ENCODE measurements at regions not wholly inside any gene's neighbourhood (a gene's known extent, or its start where the extent isn't known, plus 50 kb on each side); places are given as distances from the start of the nearest gene placed in this dataset.
"Not testable (repeated sequence)": the region's sequence is repeated elsewhere in the genome, so short reads cannot be mapped to it uniquely, and the experiment has no call there.

DNA sequence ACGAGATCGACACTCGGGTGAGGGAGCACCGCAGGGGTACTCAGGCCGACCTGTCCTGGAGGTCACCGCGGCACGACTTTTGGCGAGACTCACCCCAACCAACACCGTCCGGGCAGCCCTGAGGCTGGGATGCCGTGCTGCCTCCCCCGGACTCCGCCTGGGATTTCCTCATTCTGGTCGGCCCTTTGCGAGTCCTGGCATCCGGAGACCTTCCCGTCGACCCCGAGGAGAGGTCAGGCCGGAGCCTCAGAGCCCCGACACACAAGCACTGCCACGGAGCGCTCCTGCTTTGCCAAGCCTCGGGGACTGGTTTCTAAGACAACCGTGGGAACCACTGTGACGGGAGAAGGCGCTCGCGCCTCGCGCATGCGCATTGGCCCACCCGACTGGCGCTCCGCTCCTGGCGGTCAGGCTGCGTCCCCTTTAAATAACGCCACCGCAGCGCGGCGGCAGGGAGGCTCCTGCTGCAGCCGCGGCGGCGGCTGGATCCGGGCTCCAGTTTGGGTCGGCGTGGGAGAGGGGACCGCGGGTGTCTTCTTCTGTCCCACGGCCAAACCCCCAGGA is 166.4 kb upstream of the ZNF337 start:
- DNase-seq, result peak; percentile 92

DNA sequence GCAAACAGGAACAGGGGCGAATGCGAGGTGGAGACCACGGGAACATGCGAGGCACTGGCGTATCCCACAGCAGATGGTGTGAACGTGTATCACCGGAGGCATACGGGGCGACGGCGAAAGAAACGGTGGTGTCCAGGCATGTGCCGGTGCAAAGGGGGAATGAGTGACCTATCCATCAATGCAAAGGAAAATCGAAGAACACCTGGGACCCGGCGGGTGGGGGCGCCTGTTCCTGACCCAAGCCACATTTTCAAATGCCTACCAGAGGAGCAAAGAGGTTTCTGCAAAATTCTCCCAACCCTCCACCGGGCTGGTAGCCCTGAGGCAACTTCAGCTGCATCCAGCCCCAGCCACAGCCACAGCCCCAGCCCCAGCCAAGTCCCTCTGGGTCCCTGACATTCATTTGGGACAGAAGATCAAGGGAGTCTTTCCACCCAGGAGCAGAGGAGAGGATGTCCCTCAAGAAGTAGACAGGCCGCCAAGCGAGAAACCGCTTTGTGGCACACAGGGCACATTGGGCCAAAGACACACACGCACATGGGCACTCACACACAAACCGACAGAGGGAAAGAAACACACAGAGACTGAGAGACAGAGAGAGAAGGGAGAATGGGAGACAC is 164.0 kb upstream of the ZNF337 start:
- no peak for DNase-seq

DNA sequence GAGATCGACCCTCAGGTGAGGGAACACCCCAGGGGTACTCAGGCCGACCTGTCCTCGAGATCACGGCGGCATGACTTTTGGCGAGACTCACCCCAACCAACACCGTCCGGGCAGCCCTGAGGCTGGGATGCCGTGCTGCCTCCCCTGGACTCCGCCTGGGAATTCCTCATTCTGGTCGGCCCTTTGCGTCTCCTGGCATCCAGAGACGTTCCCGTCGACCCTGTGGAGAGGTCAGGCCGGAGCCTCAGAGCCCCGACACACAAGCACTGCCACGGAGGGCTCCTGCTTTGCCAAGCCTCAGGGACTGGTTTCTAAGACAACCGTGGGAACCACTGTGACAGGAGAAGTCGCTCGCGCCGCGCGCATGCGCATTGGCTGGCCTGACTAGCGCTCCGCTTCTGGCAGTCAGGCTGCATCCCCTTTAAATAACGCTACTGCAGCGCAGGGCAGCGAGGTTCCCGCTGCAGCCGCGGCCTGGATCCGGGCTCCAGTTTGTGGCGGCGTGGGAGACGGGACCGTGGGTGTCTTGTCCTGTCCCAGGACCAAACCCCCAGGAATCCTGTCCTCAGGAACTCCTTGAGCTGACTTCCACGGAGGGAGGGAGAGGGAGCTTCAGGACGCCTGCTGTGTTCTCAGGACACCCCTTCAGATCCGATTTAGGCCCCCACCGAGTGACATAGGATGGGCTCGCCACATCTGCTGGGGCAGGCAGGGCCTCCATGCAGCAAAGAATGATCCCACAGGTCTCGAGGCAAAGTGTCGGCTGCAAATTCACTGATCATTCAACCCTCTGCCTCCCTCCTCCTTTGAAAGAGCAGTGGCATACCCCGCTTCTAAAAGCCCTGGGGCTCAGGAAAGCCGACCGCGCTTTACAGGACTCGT is 163.2 kb upstream of the ZNF337 start:
- DNase-seq, result peak; percentile 48

DNA sequence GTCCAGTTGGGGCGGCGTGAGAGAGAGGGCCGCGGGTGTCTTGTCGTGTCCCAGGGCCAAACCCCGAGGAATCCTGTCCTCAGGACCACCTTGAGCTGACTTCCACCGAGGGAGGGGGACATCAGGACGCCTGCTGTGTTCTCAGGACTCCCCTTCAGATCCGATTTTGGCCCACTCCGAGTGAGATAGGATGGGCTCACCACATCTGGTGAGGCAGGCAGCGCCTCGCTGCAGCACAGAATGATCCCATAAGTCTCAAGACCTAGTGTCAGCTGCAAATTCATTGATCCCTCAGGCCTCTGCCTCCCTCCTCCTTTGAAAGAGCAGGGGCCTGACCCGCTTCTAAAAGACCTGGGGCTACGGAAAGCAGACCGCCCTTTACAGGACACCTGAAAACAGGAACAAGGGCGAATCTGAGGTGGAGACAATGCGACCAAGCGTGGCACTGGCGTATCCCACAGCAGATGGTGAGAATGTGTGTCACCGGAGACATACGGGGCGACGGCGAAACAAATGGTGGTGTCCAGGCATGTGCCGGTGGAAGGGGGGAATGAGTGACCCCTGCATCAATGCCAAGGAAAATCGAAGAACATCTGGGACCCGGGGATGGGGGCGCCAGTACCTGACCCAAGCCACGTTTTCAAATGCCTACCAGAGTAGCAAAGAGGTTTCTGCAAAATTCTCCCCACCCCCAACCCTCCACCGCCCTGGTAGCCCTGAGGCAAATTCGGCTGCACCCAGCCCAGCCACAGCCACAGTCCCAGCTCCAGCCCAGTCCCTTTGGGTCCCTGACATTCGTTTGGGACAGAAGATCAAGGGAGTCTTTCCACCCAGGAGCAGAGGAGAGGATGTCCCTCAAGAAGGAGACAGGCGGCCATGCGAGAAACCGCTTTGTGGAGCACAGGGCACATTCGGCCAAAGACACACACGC is 162.1 kb upstream of the ZNF337 start:
- DNase-seq, result no peak

DNA sequence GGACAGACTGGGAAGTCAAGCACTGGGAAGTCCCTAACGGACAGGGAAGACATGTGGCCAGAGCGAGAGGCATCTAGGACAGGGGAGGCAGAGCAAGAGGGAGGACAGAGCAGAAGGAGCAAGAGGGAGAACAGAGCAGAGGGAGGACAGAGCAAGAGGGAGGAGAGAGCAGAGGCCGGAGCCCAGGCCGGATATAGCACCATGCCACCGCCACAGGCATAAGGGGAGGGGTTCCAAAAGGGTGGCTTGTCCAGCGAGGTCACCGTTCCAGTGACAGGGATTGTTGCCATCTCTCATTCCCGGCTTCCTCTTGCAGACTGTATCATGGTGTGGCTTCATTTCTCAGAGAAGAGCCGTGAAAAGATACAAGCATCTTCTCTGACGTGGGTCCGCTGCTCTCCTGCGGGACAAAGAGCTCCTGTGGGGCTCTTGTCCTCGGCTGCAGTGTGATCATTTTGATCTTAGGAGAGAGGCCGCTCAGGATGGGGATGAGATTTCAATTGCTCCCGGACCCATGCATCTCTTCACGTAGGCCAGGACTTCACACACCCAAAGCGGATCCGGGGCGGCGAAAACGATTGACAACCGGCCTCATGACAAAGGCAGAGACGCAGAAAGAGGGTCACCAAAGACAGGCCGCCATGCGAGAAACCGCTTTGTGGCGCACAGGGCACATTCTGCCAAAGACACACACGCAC is 160.6 kb upstream of the ZNF337 start:
- not testable (repeated sequence) for DNase-seq

DNA sequence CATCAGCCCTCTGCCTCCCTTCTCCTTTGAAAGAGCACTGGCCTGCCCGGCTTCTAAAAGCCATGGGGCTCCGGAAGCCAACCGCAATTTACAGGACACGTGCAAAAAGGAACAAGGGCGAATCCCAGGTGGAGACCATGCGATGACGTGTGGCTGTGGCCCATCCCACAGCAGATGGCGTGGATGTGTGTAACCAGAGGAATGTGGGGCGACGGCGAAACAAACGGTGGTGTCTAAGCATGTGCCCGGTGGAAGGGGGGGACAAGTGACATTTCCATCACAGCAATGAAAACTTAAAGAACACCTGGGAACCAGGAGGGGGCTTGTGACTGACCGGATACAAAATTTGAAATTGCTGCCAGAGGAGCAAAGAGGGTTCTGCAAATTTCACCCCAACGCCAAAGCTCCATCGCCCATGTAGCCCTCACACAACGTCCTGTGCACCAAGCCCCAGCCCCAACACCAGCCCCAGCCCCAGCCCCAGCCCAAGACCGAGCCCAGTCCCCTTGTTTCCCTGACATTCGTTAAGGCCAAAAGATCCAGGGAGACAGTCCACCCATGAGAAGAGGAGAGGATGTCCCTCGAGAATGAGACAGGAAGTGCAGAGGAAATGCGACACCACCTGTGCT is 159.7 kb upstream of the ZNF337 start:
- no peak for DNase-seq

DNA sequence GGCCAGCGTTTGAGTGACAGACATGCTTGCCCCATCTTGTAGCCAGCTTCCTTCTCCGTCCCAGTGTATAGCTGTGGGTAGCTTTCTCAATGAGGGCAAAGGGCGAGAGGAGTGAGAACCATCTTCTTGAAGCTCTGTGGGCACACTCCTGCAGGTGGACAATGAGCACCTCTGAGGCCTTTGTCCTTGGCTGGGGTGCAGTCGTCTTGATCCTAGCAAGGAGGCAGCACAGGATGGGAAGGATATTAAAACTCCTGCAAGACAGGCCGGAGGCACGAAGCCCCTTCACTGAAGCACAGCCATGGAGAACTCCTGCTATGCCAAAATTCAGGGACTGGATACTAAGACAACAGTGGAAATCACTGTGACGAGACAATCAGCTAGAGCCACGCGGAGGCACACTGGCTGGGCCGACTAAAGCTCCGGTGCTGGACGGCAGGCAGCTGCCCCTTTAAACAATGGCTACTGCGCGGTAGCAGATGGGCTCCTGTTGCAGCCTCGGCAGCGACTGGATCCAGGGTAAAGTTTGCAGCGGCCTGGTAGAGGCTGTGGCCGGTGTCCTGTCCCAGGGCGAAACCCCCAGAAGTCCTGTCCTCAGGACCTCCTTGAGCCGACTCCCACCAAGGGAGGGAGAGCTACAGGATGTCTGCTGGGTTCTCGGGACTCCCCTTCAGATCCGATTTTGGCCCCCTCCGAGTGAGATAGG is 159.0 kb upstream of the ZNF337 start:
- DNase-seq, result not testable (repeated sequence)

DNA sequence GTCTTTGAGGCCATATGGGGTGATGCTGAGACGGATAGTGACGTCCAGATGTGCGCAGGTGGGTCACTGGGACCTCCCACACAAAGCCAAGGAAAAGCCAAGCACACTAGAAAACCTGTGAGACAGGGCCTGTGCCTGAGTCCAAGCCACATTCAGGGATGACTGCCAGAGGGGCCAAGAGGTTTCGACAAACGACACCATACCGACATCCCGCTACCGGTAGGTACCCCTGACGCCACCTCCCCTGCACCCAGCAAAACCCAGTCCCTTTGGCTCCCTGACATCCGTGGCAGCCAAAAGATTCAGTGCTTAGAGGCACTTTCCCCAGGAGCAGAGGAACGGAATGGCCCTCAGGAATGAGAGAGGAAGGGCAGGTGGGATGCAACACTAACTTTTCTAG is 158.0 kb upstream of the ZNF337 start:
- DNase-seq, result not testable (repeated sequence)

DNA sequence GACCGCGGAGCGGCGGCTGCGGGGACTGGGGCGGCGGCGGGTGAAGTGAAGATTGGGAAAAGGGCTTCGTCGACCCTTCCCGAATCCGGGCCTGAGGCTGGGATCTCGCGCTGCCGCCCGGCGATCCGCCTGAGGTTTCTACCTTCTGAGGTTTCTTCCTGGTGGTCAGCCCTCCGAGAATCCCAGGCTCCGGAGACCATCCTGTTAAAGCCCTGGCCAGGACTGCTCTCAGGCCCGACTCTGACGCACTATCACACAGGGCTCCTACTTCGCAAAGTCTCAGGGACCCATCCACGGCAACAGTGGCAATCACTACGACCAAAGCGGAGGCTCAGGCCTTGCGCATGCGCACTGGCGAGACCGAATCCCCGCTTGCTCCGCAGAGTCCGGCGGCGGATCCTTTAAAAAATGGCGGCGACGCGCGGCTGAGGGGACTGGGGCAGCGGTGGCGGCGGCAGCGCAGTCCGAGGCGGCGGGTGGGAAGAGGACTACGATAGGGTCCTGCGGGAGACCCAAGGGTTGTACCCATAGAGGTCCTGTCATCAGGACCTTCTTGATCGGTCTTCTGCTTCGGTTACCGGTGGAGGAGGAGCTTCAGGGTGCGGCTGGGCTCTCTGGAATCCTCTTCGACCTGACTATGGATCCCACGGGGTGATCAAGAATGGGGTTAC is 157.2 kb upstream of the ZNF337 start:
- peak; percentile 70 for DNase-seq

DNA sequence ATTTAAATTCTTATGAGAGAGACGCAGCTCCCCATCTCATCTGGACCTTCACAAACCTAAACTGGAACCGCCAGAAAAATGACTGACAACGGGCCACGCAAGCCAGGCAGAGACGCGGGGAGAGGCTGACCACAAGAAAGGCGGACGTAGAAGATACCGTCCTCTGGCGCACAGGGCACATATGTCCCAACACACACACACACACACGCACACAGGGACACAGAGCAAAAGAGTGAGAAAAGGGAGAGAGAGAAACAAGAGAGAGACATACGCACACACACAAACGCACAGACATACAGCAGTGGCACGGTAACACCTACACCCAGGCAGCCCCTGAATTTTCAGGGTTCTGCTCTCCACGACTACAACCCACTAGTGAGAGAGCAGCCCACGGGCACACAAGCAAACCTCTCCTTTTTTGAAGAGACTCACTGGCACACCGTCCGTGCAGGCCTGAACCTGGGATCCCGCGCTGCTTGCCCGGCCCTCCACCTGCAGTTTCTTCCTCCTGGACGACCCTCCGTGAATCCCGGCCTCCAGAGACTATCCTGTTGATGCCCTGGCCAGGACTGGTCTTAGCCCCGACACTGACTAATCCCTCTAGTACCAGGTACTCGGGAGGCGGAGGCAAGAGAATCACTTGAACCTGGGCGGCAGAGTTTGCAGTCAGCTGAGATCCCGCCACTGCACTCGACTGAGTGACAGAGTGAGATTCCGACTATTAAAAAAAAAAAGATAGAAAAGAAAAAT is 156.5 kb upstream of the ZNF337 start:
- not testable (repeated sequence) for DNase-seq

DNA sequence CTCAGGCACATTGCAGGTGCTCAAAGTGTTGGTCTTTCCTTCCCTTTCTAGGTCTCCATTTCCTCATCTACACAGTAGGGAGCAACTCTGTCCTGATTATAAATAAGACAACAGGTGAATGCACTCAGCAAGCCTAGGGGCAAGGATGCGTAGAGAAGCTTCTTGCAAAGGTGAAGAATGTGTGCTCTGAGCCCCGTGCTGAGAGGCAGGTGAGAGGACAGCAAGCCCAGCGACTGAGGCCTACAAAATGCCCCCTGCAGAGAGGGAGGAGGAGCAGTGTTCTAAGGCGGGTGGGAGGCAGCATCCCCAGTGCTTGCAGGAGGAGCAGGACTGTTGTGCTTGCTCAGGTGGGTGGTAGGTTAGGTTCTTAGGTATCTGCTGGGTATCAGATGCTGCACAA is 153.5 kb upstream of the ZNF337 start:
- DNase-seq, result not testable (repeated sequence)

DNA sequence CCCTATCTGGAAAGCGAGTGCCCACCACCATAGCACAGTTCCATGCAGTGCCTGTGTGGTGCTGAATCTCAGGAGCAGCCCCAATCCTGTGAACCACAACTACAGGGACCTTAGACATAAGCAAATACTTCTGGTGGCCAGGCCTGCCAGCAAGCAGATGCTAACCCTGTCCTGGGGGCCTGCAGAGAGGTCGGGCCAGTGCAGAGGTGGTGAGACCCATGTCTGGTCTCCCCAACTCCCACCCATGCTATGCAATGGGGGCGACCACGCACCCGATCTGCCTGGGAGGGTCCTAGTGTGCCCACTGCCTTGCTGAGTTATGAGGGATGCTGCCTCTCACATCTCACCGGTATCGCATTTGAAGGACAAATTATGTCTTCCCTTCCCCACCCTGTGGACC is 151.6 kb upstream of the ZNF337 start:
- no peak for DNase-seq

DNA sequence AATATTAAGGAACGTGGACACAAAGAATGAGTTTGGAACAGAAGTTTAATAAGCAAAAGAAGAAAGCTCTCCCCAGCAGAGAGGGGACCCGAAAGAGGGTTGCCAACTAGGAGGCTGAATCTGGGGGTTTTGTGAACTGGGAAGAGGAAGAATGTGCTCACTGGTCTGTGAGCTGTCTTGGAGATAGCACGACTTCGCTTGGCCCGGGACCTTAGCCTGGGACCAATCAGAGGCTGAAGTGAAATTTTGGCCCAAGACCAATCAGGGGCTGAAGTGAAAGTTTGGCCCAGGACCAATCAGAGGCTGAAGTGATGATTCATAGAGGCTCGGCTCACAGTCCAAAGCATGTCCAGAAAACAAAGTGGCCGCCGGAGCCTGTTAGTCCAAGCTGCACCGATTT is 148.0 kb upstream of the ZNF337 start:
- DNase-seq, result not testable (repeated sequence)

DNA sequence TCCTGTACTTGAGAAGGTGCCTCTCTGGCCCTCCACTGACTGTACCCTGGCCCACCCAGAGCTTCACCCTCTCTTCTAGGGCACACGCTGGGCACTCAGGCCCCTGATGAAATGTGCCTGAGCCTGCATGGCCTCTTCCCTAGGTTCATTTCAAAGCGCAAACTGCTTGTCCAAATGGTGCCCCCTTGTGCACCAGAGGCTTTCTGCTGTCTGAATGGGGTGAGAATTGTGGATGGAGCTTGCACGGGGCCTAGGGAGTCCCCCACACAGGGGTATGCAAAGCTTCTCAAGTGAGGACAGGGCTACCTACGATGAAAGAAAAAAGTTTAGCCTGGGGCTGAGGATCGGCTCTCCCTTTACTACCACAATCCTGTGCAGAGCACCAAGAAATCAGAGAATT is 116.9 kb upstream of the ZNF337 start:
- not testable (repeated sequence) for DNase-seq

DNA sequence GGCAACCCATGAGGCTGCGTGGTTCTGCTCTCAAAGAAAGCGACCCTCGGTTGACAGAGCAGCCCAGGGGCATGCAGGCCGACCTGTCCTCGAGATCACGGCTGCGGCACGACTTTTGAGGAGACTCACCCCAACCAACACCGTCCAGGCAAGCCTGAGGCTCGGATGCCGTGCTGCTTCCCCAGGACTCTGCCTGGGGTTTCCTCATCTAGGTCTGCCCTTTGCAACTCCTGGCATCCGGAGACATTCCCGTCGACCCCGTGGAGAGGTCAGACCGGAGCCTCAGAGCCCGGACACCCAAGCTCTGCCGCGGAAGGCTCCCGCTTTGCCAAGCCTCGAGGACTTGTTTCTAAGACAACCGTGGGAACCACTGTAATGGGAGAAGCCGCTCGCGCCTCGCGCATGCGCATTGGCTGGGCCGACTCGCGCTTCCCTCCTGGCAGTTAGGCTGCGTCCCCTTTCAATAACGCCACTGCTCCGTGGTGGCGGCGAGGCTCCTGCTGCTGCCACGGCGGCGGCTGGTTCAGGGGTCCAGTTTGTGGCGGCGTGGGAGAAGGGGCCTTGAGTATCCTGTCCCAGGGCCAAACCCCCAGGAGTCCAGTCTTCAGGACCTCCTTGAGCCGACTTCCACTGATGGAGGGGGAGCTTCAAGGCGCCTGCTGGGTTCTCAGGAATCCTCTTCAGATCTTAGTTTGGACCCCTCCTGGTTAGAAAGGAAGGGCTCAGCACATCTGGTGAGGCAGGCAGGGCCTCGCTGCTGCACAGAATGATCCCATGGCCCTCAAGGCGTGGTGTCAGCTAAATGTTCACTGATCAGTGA is 101.7 kb upstream of the ZNF337 start:
- not testable (repeated sequence) for DNase-seq

DNA sequence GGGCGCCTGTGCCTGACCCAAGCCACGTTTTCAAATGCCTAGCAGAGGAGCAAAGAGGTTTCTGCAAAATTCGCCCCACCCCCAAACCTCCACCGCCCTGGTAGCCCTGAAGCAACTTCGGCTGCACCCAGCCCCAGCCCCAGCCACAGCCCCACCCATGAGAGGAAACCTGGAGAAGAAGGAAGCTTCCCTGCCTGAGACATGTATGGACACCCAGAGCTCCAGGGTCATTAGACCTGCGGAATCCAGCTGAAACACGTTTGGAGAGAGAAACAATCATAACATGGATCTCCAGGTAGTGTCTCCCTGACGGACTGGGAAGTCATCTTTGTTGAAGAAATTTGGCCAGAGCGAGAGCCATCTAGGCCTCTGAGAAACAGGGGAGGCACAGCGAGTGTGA is 100.4 kb upstream of the ZNF337 start:
- DNase-seq, result not testable (repeated sequence)

DNA sequence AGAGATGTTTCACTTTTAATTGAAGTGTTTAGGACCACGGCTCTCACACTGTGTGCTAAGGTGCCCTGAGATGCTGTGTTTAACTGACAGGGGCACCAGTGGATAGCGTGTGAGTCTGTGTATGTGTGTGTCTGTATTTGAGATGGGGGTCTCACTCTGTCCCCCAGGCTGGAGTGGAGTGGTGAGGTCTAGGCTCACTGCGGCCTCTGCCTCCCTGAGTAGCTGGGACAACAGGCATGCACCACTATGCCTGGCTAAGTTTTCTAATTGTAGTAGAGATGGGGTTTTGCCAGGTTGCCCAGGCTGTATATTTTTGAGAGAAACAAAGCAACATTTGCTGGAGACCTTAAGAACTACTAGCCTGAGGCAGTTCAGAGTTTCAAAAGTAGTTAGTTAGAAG is 80.6 kb upstream of the ZNF337 start:
- not testable (repeated sequence) for DNase-seq

DNA sequence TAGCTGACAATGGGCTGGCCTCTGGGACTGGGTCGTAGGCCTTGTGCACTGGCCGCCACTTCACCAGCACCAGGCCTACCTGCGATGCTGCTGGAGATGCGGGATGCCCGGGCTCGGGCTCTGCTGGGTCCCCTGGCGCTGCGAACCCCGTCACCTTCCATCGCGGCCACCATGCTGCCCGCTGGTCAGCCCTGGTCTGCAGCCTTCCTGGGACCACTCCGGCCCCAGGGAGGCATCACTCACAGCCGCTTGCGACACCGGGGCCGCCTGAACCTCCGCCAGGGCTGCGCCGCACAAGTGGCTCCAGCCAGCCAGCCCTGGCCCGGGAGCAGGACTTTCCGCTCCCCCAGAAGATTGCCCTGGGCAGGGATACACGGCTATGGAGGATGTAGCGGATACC is 78.1 kb upstream of the ZNF337 start:
- not testable (repeated sequence) for DNase-seq

DNA sequence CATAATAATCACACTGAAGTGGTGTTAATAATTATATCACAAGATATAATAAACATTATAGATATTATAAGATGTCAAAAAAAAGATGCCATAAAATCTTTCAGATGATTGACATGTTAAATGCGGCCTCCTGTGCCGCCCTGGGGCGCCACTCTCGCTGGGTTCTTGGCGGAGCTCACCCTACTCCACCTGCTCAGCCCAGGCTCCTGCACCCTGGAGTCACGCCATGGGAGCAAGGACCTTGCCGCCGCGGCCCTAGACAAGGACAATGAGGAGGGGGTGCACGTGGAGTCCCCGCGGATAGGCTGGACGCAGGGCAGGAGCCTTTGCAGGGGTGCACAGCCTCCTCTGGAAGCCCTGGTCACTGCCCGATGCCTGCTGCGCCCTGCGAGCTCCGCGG is 77.5 kb upstream of the ZNF337 start:
- DNase-seq, result not testable (repeated sequence)

All from OCI-M1 (cell line).